ENCODE measurements at regions not wholly inside any gene's neighbourhood (a gene's known extent, or its start where the extent isn't known, plus 50 kb on each side); places are given as distances from the start of the nearest gene placed in this dataset.

DNA sequence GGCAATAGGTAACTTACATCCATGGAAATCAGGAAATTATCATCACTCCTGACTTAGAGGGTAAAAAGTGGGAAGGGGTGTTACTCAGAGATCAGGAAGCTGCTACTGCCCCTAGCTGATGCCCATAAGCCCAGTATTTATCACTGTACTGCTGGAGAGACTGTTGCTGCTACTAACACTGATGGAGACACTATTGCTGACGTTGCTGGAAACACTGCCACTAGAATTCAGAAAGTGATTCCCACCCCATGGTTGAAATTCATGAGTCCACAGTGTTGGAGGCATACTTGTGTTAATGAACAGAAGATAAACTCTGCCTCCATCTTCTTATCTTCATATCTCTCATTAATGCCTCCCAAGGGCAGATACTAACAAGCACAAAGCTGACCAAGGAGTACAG lies 97.6 kb downstream of the MTX3 start:
- TF ChIP-seq POLR2AphosphoS5 (IDR thresholded peaks at IDR 0.05; ENCODE audit: low read depth) (no peak), GABPA (IDR thresholded peaks at IDR 0.05; ENCODE audit: low read depth) (no peak), SPI1 (IDR thresholded peaks at IDR 0.05; ENCODE audit: borderline replicate concordance, low read depth) (no peak)
- TF ChIP-seq, protein P1, sequence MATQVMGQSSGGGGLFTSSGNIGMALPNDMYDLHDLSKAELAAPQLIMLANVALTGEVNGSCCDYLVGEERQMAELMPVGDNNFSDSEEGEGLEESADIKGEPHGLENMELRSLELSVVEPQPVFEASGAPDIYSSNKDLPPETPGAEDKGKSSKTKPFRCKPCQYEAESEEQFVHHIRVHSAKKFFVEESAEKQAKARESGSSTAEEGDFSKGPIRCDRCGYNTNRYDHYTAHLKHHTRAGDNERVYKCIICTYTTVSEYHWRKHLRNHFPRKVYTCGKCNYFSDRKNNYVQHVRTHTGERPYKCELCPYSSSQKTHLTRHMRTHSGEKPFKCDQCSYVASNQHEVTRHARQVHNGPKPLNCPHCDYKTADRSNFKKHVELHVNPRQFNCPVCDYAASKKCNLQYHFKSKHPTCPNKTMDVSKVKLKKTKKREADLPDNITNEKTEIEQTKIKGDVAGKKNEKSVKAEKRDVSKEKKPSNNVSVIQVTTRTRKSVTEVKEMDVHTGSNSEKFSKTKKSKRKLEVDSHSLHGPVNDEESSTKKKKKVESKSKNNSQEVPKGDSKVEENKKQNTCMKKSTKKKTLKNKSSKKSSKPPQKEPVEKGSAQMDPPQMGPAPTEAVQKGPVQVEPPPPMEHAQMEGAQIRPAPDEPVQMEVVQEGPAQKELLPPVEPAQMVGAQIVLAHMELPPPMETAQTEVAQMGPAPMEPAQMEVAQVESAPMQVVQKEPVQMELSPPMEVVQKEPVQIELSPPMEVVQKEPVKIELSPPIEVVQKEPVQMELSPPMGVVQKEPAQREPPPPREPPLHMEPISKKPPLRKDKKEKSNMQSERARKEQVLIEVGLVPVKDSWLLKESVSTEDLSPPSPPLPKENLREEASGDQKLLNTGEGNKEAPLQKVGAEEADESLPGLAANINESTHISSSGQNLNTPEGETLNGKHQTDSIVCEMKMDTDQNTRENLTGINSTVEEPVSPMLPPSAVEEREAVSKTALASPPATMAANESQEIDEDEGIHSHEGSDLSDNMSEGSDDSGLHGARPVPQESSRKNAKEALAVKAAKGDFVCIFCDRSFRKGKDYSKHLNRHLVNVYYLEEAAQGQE (IDR thresholded peaks at IDR 0.05; ENCODE audit: insufficient replicate concordance, low read depth), result no peak
- TF ChIP-seq, protein P2, sequence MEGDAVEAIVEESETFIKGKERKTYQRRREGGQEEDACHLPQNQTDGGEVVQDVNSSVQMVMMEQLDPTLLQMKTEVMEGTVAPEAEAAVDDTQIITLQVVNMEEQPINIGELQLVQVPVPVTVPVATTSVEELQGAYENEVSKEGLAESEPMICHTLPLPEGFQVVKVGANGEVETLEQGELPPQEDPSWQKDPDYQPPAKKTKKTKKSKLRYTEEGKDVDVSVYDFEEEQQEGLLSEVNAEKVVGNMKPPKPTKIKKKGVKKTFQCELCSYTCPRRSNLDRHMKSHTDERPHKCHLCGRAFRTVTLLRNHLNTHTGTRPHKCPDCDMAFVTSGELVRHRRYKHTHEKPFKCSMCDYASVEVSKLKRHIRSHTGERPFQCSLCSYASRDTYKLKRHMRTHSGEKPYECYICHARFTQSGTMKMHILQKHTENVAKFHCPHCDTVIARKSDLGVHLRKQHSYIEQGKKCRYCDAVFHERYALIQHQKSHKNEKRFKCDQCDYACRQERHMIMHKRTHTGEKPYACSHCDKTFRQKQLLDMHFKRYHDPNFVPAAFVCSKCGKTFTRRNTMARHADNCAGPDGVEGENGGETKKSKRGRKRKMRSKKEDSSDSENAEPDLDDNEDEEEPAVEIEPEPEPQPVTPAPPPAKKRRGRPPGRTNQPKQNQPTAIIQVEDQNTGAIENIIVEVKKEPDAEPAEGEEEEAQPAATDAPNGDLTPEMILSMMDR (IDR thresholded peaks at IDR 0.05; ENCODE audit: insufficient read depth, low read length), result no peak
- DNase-seq (ENCODE audit: low read depth in 1 of 2, low spot score in 1 of 2), result no peak
- no peak overlapping the region for H3K4me3 ChIP-seq (replicated peaks; ENCODE audit: insufficient read depth, low read length)
- no peaks in the 10 kb centered on the region for H3K27me3 ChIP-seq (ENCODE audit: insufficient read depth, poor library complexity, severe bottlenecking)
- H3K27ac ChIP-seq (replicated peaks), result no peak overlapping the region

DNA sequence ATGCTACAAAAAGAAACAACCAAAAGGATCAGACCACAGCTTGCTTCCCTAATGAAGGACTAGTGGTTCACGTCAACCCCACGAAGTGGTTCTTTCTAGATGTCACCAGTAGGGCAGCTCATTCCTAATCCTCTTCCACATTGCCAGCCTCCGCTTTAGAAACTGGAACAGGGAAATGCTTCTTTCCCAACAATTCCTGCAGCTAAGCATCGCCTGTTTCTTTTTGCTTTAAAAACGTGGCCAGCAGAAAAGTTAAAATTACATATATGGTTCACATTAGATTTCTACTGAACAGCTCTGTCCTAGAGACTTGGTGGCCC lies 100.2 kb downstream of the MTX3 start:
- H3K27ac ChIP-seq (replicated peaks), result no peak overlapping the region
- no peaks in the 10 kb centered on the region for H3K27me3 ChIP-seq (ENCODE audit: insufficient read depth, poor library complexity, severe bottlenecking)
- no peak overlapping the region for H3K4me3 ChIP-seq (replicated peaks; ENCODE audit: insufficient read depth, low read length)
- TF ChIP-seq SPI1 (IDR thresholded peaks at IDR 0.05; ENCODE audit: borderline replicate concordance, low read depth) (no peak), POLR2AphosphoS5 (IDR thresholded peaks at IDR 0.05; ENCODE audit: low read depth) (no peak), GABPA (IDR thresholded peaks at IDR 0.05; ENCODE audit: low read depth) (no peak)
- TF ChIP-seq, protein P1 (IDR thresholded peaks at IDR 0.05; ENCODE audit: insufficient replicate concordance, low read depth), result no peak
- TF ChIP-seq, protein P2 (IDR thresholded peaks at IDR 0.05; ENCODE audit: insufficient read depth, low read length), result no peak
- no peak for DNase-seq (ENCODE audit: low read depth in 1 of 2, low spot score in 1 of 2)

DNA sequence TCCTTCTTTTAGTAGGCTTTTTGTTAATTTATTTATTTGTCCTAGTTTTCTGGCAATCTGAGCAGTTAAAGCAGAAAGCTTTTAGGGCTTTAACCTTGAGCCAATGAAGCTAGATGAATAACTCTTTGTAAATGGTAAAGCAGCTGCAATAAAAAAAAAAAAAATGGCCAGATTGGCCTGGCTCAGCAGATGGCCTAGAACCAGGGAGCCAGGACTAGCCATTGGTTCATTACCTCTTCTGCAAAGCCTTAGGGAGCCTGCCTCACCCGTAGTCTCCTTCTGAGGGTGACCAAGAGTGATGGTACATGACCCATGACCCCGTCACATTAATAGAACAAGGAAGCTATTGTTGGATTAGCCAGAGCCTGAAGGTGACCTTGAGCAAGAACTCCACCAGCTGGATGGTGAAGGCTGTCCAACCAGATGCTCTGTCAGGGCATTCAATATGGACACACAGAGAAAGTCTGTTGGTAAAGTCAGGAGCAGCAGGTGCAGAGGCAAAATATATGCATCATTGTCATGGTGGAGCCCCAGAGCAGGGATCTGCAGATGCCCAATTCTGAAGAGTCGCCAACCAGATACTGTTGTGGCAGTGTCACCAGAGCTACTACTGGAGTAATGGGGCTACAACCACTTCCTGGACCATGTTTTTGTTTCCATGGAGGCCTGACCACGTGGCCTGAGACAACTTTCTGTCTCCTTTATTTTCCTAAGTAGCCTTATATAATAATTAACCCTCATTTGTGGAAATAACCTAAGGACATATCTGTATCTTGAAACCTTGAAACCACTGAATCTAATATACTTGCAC lies 100.7 kb downstream of the MTX3 start:
- no peak overlapping the region for H3K27ac ChIP-seq (replicated peaks)
- DNase-seq (ENCODE audit: low read depth in 1 of 2, low spot score in 1 of 2), result no peak
- TF ChIP-seq, protein P2 (IDR thresholded peaks at IDR 0.05; ENCODE audit: insufficient read depth, low read length), result no peak
- no peak for TF ChIP-seq SPI1 (IDR thresholded peaks at IDR 0.05; ENCODE audit: borderline replicate concordance, low read depth)
- no peak for TF ChIP-seq POLR2AphosphoS5 (IDR thresholded peaks at IDR 0.05; ENCODE audit: low read depth)
- TF ChIP-seq, protein P1 (IDR thresholded peaks at IDR 0.05; ENCODE audit: insufficient replicate concordance, low read depth), result no peak
- no peak for TF ChIP-seq GABPA (IDR thresholded peaks at IDR 0.05; ENCODE audit: low read depth)
- H3K4me3 ChIP-seq (replicated peaks; ENCODE audit: insufficient read depth, low read length), result no peak overlapping the region
- no peaks in the 10 kb centered on the region for H3K27me3 ChIP-seq (ENCODE audit: insufficient read depth, poor library complexity, severe bottlenecking)

Data from HL-60 (cell line).